ENCODE measurements at regions not wholly inside any gene's neighbourhood (a gene's known extent, or its start where the extent isn't known, plus 50 kb on each side); places are given as distances from the start of the nearest gene placed in this dataset.
"Not testable (repeated sequence)": the region's sequence is repeated elsewhere in the genome, so short reads cannot be mapped to it uniquely, and the experiment has no call there.

GRCh38 chr1:98119796-98120195 is 199.0 kb upstream of the DPYD start:
- ATAC-seq (no peak), DNase-seq (no peak)
- Histone ChIP-seq H3K27ac (no peak overlapping the region), H3K9me3 (no peaks in the 10 kb centered on the region), H3K27me3 (no peaks in the 10 kb centered on the region), H3K36me3 (no peaks in the 10 kb centered on the region), H3K4me3 (no peak overlapping the region), H3K4me1 (no peaks in the 10 kb centered on the region)
- TF ChIP-seq POLR2A (IDR thresholded peaks at IDR 0.05): no peak
- TF ChIP-seq, protein P1, sequence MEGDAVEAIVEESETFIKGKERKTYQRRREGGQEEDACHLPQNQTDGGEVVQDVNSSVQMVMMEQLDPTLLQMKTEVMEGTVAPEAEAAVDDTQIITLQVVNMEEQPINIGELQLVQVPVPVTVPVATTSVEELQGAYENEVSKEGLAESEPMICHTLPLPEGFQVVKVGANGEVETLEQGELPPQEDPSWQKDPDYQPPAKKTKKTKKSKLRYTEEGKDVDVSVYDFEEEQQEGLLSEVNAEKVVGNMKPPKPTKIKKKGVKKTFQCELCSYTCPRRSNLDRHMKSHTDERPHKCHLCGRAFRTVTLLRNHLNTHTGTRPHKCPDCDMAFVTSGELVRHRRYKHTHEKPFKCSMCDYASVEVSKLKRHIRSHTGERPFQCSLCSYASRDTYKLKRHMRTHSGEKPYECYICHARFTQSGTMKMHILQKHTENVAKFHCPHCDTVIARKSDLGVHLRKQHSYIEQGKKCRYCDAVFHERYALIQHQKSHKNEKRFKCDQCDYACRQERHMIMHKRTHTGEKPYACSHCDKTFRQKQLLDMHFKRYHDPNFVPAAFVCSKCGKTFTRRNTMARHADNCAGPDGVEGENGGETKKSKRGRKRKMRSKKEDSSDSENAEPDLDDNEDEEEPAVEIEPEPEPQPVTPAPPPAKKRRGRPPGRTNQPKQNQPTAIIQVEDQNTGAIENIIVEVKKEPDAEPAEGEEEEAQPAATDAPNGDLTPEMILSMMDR (IDR thresholded peaks at IDR 0.05): no peak
- 18% methylated on average over 1 of the region's 1 CpG for WGBS (ENCODE audit: insufficient coverage, low coverage, low lambda C conversion rate, missing lambda C conversion rate)
- intact Hi-C loops (cut with DNase I): no loop called here

DNA sequence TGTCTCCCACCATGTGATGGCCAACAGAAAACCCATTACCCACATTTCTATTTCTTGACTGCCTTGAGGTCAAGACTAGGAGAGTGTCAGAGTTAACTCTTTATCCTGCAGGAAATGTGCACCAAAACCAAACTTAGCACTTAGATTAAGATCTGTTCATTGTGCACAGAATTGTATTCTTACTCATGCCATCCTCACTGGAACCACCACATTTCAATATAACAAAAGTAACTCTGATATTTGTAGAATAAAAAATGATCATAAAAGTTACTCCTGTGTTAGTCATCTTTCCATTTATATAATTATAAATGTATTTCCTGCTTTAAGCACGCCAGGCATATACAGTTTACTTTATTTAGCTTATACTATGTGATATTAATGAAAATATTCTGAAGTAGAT is 193.0 kb upstream of the DPYD start:
- intact Hi-C loops (cut with DNase I): no loop called here
- ATAC-seq: no peak
- TF ChIP-seq POLR2A (IDR thresholded peaks at IDR 0.05): no peak
- TF ChIP-seq, protein P1 (IDR thresholded peaks at IDR 0.05): no peak
- no peak overlapping the region for H3K4me3 ChIP-seq
- H3K9me3 ChIP-seq: no peaks in the 10 kb centered on the region
- 57% methylated on average over 1 of the region's 1 CpG for WGBS (ENCODE audit: insufficient coverage, low coverage, low lambda C conversion rate, missing lambda C conversion rate)
- H3K36me3 ChIP-seq: no peaks in the 10 kb centered on the region
- no peak for DNase-seq
- H3K4me1 ChIP-seq: no peaks in the 10 kb centered on the region
- no peaks in the 10 kb centered on the region for H3K27me3 ChIP-seq
- H3K27ac ChIP-seq: no peak overlapping the region

GRCh38 chr1:98112626-98113025 is 191.8 kb upstream of the DPYD start:
- Histone ChIP-seq H3K27ac (no peak overlapping the region), H3K4me1 (no peaks in the 10 kb centered on the region), H3K9me3 (no peaks in the 10 kb centered on the region), H3K36me3 (no peaks in the 10 kb centered on the region), H3K4me3 (no peak overlapping the region), H3K27me3 (no peaks in the 10 kb centered on the region)
- DNase-seq: no peak
- WGBS (ENCODE audit: insufficient coverage, low coverage, low lambda C conversion rate, missing lambda C conversion rate): 78% methylated on average over 2 of the region's 2 CpGs
- TF ChIP-seq POLR2A (IDR thresholded peaks at IDR 0.05): no peak
- TF ChIP-seq, protein P1 (IDR thresholded peaks at IDR 0.05): no peak
- ATAC-seq: no peak
- intact Hi-C loops (cut with DNase I): no loop called here

- Histone ChIP-seq H3K36me3 (no peaks in the 10 kb centered on the region), H3K4me1 (no peaks in the 10 kb centered on the region), H3K27me3 (no peaks in the 10 kb centered on the region), H3K9me3 (no peaks in the 10 kb centered on the region), H3K4me3 (no peak overlapping the region), H3K27ac (no peak overlapping the region)
- ATAC-seq (no peak), DNase-seq (no peak)
- TF ChIP-seq, protein P1 (IDR thresholded peaks at IDR 0.05): no peak
- TF ChIP-seq POLR2A (IDR thresholded peaks at IDR 0.05): no peak
- intact Hi-C loops (cut with DNase I): no loop called here
Observed at GRCh38 chr1:98110674-98111073, 189.8 kb upstream of the DPYD start.

- H3K9me3 ChIP-seq; H3K27me3 ChIP-seq; H3K27ac ChIP-seq; DNase-seq; intact Hi-C loops (cut with DNase I); H3K4me3 ChIP-seq; H3K36me3 ChIP-seq; ATAC-seq; H3K4me1 ChIP-seq: not testable (repeated sequence)
- WGBS (ENCODE audit: insufficient coverage, low coverage, low lambda C conversion rate, missing lambda C conversion rate): 57% methylated on average over 1 of the region's 1 CpG
Observed at GRCh38 chr1:98108378-98108777, 187.5 kb upstream of the DPYD start.
